ENCODE measurements at regions not wholly inside any gene's neighbourhood (a gene's known extent, or its start where the extent isn't known, plus 50 kb on each side); places are given as distances from the start of the nearest gene placed in this dataset.

DNA sequence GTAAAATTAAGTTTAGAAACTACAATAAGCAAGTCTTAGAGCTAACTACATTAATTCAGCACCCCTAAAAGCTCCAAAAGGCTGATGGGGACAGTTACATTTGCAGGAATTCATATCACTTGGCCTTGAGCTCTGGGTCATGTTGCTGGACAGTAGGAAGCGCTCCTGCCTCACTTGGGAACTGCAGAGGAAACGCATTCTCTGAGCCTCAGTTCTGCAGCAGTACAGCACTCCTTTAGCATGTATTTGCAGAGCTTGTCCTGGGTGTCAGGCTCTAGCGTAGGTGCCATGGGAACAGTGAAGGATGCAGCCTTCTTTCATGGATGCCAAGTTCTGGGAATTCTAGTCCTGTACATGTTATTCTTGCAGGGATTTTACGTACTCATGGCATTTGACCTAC, 710.4 kb downstream of the IRX1 start:
- H3K4me3 ChIP-seq (ENCODE audit: low read depth, low read length): no peak overlapping the region
- POLR2A ChIA-PET: no interaction called here
- no peak for DNase-seq (ENCODE audit: low read depth, low spot score)
- no peak for TF ChIP-seq CTCF (IDR thresholded peaks at IDR 0.05; ENCODE audit: insufficient read depth, low read length, missing control alignments)
- CTCF ChIA-PET: no interaction called here

DNA sequence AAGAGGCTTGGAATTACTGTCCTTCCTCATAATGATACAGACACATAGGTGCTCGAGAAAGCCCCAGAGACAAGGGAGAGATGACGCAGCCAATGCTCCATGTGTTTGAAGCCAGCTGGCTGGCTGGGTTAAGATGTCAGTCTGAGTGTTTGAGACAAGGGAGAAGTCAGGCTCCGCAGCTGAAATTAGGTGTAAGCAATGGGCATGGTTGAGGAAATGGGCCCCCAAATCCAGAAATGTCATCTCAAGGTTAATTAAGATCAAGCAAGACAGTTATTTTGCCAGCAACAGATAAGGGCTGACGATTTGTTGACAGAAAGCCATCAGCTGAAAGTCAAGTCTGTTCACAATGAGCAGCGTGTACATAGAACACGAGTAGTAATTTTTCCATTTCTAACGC, 713.4 kb downstream of the IRX1 start:
- POLR2A ChIA-PET: no interaction called here

DNA sequence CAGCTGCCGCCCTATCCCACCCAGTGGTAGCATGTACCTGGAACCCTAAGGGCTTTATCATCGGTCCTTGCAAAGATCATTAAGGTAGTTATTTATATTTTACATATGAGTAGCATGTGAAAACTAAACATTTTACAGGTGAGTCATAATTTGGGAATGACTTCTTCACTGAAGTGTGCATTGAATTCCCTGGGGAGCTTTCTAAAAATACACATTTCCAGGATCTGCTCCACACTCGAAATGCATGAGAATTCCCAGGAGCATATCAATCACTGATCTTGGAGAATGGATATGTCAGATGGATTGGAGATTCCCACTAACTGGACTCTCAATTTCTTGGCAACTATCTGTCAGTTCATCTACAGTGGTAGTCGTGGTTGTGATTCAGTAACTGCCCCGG, 717.5 kb downstream of the IRX1 start:
- no peak overlapping the region for H3K4me3 ChIP-seq (ENCODE audit: low read depth, low read length)
- CTCF ChIA-PET: no interaction called here
- POLR2A ChIA-PET: no interaction called here
- no peak for TF ChIP-seq CTCF (IDR thresholded peaks at IDR 0.05; ENCODE audit: insufficient read depth, low read length, missing control alignments)
- DNase-seq (ENCODE audit: low read depth, low spot score): no peak

More for the DNA sequence above, 713.4 kb downstream of the IRX1 start:
- CTCF ChIA-PET: no interaction called here
- no peak for DNase-seq (ENCODE audit: low read depth, low spot score)
- no peak for TF ChIP-seq CTCF (IDR thresholded peaks at IDR 0.05; ENCODE audit: insufficient read depth, low read length, missing control alignments)
- H3K4me3 ChIP-seq (ENCODE audit: low read depth, low read length): no peak overlapping the region

DNA sequence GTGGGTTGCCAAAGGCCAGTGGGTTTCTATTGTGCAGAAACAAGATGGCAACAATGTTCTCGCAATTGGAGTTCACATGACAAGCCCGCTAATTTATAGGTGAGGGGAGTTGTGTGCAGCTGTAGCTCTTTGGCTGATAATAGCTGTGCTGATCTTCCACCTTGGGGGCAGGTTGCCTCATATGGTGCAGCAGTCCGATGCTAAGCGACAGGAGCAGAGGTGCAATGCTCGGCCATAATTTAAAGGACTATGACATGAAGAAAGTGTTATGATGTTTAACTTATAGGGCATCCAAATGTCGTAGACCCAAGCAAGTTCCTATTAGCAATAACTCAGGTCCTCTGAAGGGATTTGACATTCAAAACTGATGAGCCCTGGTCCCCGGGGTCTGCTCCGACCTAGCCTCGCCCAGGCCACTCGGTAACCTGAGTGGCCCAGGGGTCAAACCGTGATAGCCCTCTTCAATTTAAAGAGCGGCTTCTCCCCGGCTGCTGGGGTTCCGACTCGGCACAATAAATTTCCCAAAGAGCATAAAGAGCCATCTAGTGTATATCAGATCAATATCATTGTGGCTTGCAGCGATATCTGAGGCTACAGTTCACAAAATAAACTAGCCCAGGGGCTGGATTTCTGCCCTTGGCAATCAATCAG, 724.0 kb downstream of the IRX1 start:
- POLR2A ChIA-PET: no interaction called here
- TF ChIP-seq CTCF (IDR thresholded peaks at IDR 0.05; ENCODE audit: insufficient read depth, low read length, missing control alignments): no peak
- no peak overlapping the region for H3K4me3 ChIP-seq (ENCODE audit: low read depth, low read length)
- DNase-seq (ENCODE audit: low read depth, low spot score): no peak
- CTCF ChIA-PET: no interaction called here

- ChIA-PET CTCF (no interaction called here), POLR2A (no interaction called here)
- no peak for DNase-seq (ENCODE audit: low read depth, low spot score)
- H3K4me3 ChIP-seq (ENCODE audit: low read depth, low read length): no peak overlapping the region
- no peak for TF ChIP-seq CTCF (IDR thresholded peaks at IDR 0.05; ENCODE audit: insufficient read depth, low read length, missing control alignments)
These were observed 734.7 kb downstream of the IRX1 start for GRCh38 chr5:4330327-4330726.

GRCh38 chr5:4335078-4335477, 739.4 kb downstream of the IRX1 start:
- H3K4me3 ChIP-seq (ENCODE audit: low read depth, low read length): no peak overlapping the region
- ChIA-PET POLR2A (no interaction called here), CTCF (no interaction called here)
- no peak for TF ChIP-seq CTCF (IDR thresholded peaks at IDR 0.05; ENCODE audit: insufficient read depth, low read length, missing control alignments)
- DNase-seq (ENCODE audit: low read depth, low spot score): no peak
